GM18520 (cell line): ENCODE measurements at regions not wholly inside any gene's neighbourhood (a gene's known extent, or its start where the extent isn't known, plus 50 kb on each side); places are given as distances from the start of the nearest gene placed in this dataset.

Source experiments
- ATAC-seq: cut with Tn5 transposase; IDR thresholded peaks from one replicate; pipeline ENCODE4 v1.9.1; 2021; ENCODE audit not compliant: unreplicated experiment

GRCh38 chr7:46015107-46015868 is 94.2 kb upstream of the IGFBP3 start:
- ATAC-seq = no peak

- ATAC-seq = no peak
Observed at GRCh38 chr7:46011501-46011900, 90.4 kb upstream of the IGFBP3 start.

GRCh38 chr7:46011059-46011458 is 90.0 kb upstream of the IGFBP3 start:
- ATAC-seq = no peak

GRCh38 chr7:46009211-46009610 is 88.1 kb upstream of the IGFBP3 start:
- ATAC-seq = no peak

- no peak for ATAC-seq
Observed at GRCh38 chr7:46007990-46008643, 87.0 kb upstream of the IGFBP3 start.

- no peak for ATAC-seq
Observed at GRCh38 chr7:46007194-46007593, 86.1 kb upstream of the IGFBP3 start.

- no peak for ATAC-seq
Observed at GRCh38 chr7:46006723-46007122, 85.7 kb upstream of the IGFBP3 start.

- ATAC-seq = no peak
Observed at GRCh38 chr7:46006212-46006611, 85.1 kb upstream of the IGFBP3 start.

- no peak for ATAC-seq
Observed at GRCh38 chr7:46004965-46005364, 83.9 kb upstream of the IGFBP3 start.

- no peak for ATAC-seq
Observed at GRCh38 chr7:46003896-46004875, 83.1 kb upstream of the IGFBP3 start.

GRCh38 chr7:46003161-46003560 is 82.1 kb upstream of the IGFBP3 start:
- ATAC-seq = no peak

- no peak for ATAC-seq
Observed at GRCh38 chr7:46000513-46000912, 79.4 kb upstream of the IGFBP3 start.

GRCh38 chr7:45999541-45999940 is 78.5 kb upstream of the IGFBP3 start:
- ATAC-seq = no peak

- no peak for ATAC-seq
Observed at GRCh38 chr7:45998506-45998905, 77.4 kb upstream of the IGFBP3 start.

GRCh38 chr7:45993621-45994020 is 72.5 kb upstream of the IGFBP3 start:
- no peak for ATAC-seq

- no peak for ATAC-seq
Observed at GRCh38 chr7:45992826-45993225, 71.8 kb upstream of the IGFBP3 start.

- ATAC-seq = no peak
Observed at GRCh38 chr7:45990276-45990675, 69.2 kb upstream of the IGFBP3 start.

- ATAC-seq = no peak
Observed at GRCh38 chr7:45988405-45989057, 67.5 kb upstream of the IGFBP3 start.

- ATAC-seq = no peak
Observed at GRCh38 chr7:45987521-45988290, 66.6 kb upstream of the IGFBP3 start.
